NCI-H460 (cell line): ENCODE measurements at regions not wholly inside any gene's neighbourhood (a gene's known extent, or its start where the extent isn't known, plus 50 kb on each side); places are given as distances from the start of the nearest gene placed in this dataset.

Experiments used
- DNase-seq: peaks from one replicate; pipeline ENCODE4 v3.0.0-alpha.2; 2016; ENCODE audit warnings: low read depth; ENCODE audit errors: extremely low read depth
- small RNA-seq, 2 experiments: library from RNA; depleted of rRNA; stranded (forward); fragments of <200 nt; gene quantifications; one replicate each; pipeline ENCODE3, GENCODE V24; 2014

GRCh38 chr5:24765219-24765618, 120.4 kb upstream of the CDH10 start:
- DNase-seq, result no peak

GRCh38 chr5:24750355-24750754, 105.6 kb upstream of the CDH10 start:
- no peak for DNase-seq

- no peak for DNase-seq
Observed at GRCh38 chr5:24749701-24750100, 104.9 kb upstream of the CDH10 start.

DNA sequence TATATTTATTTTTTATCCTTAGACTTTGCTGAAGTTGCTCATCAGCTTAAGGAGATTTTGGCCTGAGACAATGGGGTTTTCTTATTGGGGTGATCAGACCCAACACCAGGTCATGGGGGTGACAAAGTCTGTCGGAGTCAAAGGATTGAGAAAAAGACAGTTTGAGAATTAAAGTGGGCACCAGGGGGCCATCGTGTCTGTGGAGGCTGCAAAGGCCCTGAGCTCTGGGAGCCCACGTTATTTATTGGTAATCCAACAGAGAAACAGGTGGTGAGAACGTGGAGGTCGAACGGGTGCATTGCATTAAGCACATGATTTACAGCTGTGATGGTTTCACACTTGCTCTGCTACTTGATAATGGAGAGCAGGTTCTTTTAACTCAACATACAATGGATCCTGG, 102.5 kb upstream of the CDH10 start:
- DNase-seq, result no peak

DNA sequence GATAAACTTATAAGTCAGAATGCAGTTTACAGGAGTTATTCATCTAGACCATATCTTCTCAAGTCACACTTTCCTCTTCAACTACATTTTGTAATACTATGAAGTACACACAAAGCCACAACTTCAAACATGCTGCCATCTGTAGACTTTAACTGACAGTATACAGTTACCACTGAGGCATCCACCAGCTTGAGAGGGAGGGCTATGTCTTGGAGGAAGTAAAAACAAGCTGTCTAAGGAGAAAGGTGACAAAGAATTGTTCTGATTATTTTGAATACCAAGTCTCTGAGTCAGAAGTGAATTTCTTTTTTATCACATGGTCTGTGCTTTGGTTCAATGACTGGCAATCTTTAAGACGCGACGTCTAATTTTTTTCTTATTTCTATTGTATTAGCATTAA, 97.6 kb upstream of the CDH10 start:
- no peak for DNase-seq

- DNase-seq, result no peak
Observed at GRCh38 chr5:24737163-24737562, 92.4 kb upstream of the CDH10 start.

GRCh38 chr5:24735284-24735683, 90.5 kb upstream of the CDH10 start:
- DNase-seq, result no peak

- DNase-seq, result no peak
Observed at GRCh38 chr5:24732184-24732583, 87.4 kb upstream of the CDH10 start.

DNA sequence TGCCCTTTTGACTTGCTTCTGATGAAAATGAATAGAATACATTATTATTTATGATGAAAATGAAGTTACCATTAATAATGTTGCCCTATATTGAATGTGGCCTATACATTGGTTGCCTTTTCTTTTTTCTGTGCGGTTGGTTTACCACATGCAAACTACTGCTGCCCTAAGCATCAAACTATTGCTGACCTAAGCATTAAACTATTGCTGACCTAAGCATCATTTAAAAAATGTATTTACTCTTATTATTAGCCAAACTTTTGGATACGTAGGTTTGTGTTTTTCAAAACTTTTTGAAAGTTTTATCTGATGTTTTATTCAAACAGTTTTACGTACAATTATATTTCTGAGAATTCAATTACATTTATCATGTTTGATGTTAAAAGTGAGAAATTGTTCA, 76.0 kb upstream of the CDH10 start:
- no peak for DNase-seq

- no peak for DNase-seq
Observed at GRCh38 chr5:24714746-24715145, 70.0 kb upstream of the CDH10 start.

- DNase-seq, result no peak
Observed at GRCh38 chr5:24712947-24713346, 68.2 kb upstream of the CDH10 start.

GRCh38 chr5:24712047-24712446, 67.3 kb upstream of the CDH10 start:
- DNase-seq, result no peak

DNA sequence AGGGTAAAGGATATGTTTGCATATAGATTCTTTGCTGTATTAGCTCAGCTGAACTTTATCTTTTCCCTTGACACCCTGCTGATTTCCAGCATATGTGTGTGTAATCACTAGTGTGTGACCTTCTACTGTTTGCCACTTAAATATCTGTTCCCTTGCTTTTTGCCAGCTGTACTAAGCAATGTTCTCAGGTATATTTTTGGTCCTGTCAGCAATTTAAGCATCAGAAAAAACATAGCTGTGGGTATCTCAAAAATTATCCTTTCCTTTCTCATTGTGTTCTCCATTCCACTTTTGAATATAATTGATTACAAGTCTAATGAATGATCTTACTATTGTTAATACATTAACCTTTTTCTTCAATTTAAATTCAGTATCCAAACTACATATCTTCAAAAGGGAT, 59.2 kb upstream of the CDH10 start:
- no peak for DNase-seq

Small RNAs in the stretch of these regions (small RNA-seq; reads per million reads assigned to genes)
- 0 reads per million in 2 experiments for gene AC022140.2
- 0 reads per million in 2 experiments for gene AC106754.2
- 0 reads per million in 2 experiments for gene BTG4P1
- 0 reads per million in 2 experiments for gene RF00019
- gene RF00070, result 0 to 0.02 reads per million in 2 experiments
- 0 reads per million in 2 experiments for gene RNU6-374P
